GM12878 (cell line): ENCODE measurements at regions not wholly inside any gene's neighbourhood (a gene's known extent, or its start where the extent isn't known, plus 50 kb on each side); places are given as distances from the start of the nearest gene placed in this dataset.

Experiments used
- ATAC-seq: fragments of 200-7000 bp; cut with Tn5 transposase; 3 replicates; pipeline ENCODE4 v1.9.1; 2020; ENCODE audit warnings: mild to moderate bottlenecking, moderate library complexity
- BruUV-seq: library from RNA; stranded (reverse); fragments of 400-500 nt; replicated peaks from 2 replicates; lab custom pipeline; 2021; lab: Mats Ljungman, UMichigan
- CTCF ChIA-PET: fragments of 300-600 bp; sonication (Branson Sonifier 250); formaldehyde crosslinking; extraction: SDS; loops from one replicate; lab custom pipeline; 2021; ENCODE audit warnings: inconsistent platforms; lab: Yijun Ruan, JAX
- POLR2A ChIA-PET: fragments of 350-600 bp; formaldehyde crosslinking; extraction: SDS; loops from one replicate; lab custom pipeline; 2021; ENCODE audit warnings: inconsistent platforms; lab: Charles Lee
- RAD21 ChIA-PET: fragments of 300-600 bp; sonication (Branson Sonifier 250); formaldehyde crosslinking; loops from one replicate; lab custom pipeline; 2023; ENCODE audit warnings: antibody characterized with exemption; ENCODE audit not compliant: unreplicated experiment; lab: Charles Lee
- SMC1A ChIA-PET: fragments of 300-600 bp; sonication (Branson Sonifier 250); formaldehyde crosslinking; loops from one replicate; lab custom pipeline; 2023; ENCODE audit not compliant: unreplicated experiment, uncharacterized antibody; lab: Charles Lee
- DNase-seq: peaks from one replicate; pipeline ENCODE4 v3.0.0-alpha.2; 2011; ENCODE audit warnings: low read depth, low spot score
- FAIRE-seq: peaks from 3 replicates; lab custom pipeline; 2011; peaks lifted over from hg19 to GRCh38; lab: Jason Lieb, UNC
- H2AFZ ChIP-seq: 2 replicates; pipeline ENCODE4 v1.6.0; 2011; ENCODE audit warnings: low read depth, low read length, control low read depth; ENCODE audit not compliant: control insufficient read depth
- H3K27ac ChIP-seq: 2 replicates; pipeline ENCODE4 v1.5.1; 2011; ENCODE audit warnings: control low read depth; ENCODE audit not compliant: control insufficient read depth, insufficient read depth
- H3K27me3 ChIP-seq, 2 experiments: replicated peaks in 1 of 2; 2 replicates each; pipeline versions ENCODE4 v1.6.0 to v1.6.1; 2011; ENCODE audit warnings: low read length in 1 of 2; ENCODE audit not compliant: control insufficient read depth in 2 of 2, insufficient read depth in 2 of 2
- H3K36me3 ChIP-seq, 2 experiments: 2 replicates each; pipeline ENCODE4 v1.5.1; 2011; ENCODE audit warnings: low read length in 1 of 2; ENCODE audit not compliant: control insufficient read depth in 2 of 2, insufficient read depth in 2 of 2
- H3K4me1 ChIP-seq: 2 replicates; pipeline ENCODE4 v1.6.1; 2011; ENCODE audit warnings: mild to moderate bottlenecking, low read length, moderate library complexity, mixed read lengths; ENCODE audit not compliant: control insufficient read depth, insufficient read depth
- H3K4me2 ChIP-seq: 2 replicates; pipeline ENCODE4 v1.6.0; 2011; ENCODE audit warnings: control low read depth; ENCODE audit not compliant: control insufficient read depth, insufficient read depth
- H3K4me3 ChIP-seq: fragments of 200-600 bp; sonication (generic); 2 replicates; pipeline ENCODE4 v1.5.1; 2016
- H3K79me2 ChIP-seq: 2 replicates; pipeline ENCODE4 v1.6.0; 2011; ENCODE audit warnings: low read length; ENCODE audit not compliant: control insufficient read depth, insufficient read depth
- H3K9ac ChIP-seq: 2 replicates; pipeline ENCODE4 v1.8.0; 2011; ENCODE audit warnings: low read length, control low read depth, mixed read lengths; ENCODE audit not compliant: control insufficient read depth, insufficient read depth
- H3K9me3 ChIP-seq: replicated peaks from 3 replicates; pipeline ENCODE4 v1.5.1; 2011; ENCODE audit warnings: mild to moderate bottlenecking, low read length; ENCODE audit not compliant: control insufficient read depth, insufficient read depth
- H4K20me1 ChIP-seq: 2 replicates; pipeline ENCODE4 v1.6.0; 2011; ENCODE audit not compliant: control insufficient read depth, insufficient read depth
- ATF7 ChIP-seq: fragments of 450-650 bp; IDR thresholded peaks from 2 replicates; pipeline ENCODE4 v1.6.1; 2016; ENCODE audit warnings: low read depth, mild to moderate bottlenecking
- RAD21 ChIP-seq: IDR thresholded peaks from 2 replicates; pipeline ENCODE4 v1.6.1; 2011; ENCODE audit warnings: mild to moderate bottlenecking, low read depth, low read length, moderate library complexity; ENCODE audit not compliant: insufficient read depth
- RFX5 ChIP-seq: IDR thresholded peaks from 2 replicates; pipeline ENCODE4 v1.6.1; 2011; ENCODE audit warnings: low read depth, low read length, improper control_type of control experiment
- WRNIP1 ChIP-seq: IDR thresholded peaks from 2 replicates; pipeline ENCODE4 v1.6.1; 2011; ENCODE audit warnings: low read depth, low read length, improper control_type of control experiment, borderline replicate concordance
- WGBS: methylation state at CpG from one replicate; pipeline ENCODE4 v1.1.6; 2016; ENCODE audit warnings: low lambda C conversion rate; ENCODE audit not compliant: insufficient replicate concordance, insufficient coverage; ENCODE audit errors: missing lambda C conversion rate; 5-methylcytosine and 5-hydroxymethylcytosine counted together
- in situ Hi-C: fragments of 300-500 bp; cut with MboI; formaldehyde crosslinking; loops from 9 replicates; pipeline ENCODE4 v1.14.3; 2018; ENCODE audit warnings: mixed read lengths
- intact Hi-C: fragments of 100-400 bp; cut with micrococcal nuclease; formaldehyde crosslinking; loops from one replicate; pipeline ENCODE4 v1.14.2; 2022; ENCODE audit not compliant: unreplicated experiment

GRCh38 chrX:106356580-106356979, 188.5 kb downstream of the PWWP3B start:
- intact Hi-C loops = no loop called here
- ChIA-PET CTCF (no interaction called here), RAD21 (no interaction called here), SMC1A (no interaction called here), POLR2A (no interaction called here)
- H4K20me1 ChIP-seq = no peaks in the 10 kb centered on the region
- H2AFZ ChIP-seq = no peak overlapping the region
- TF ChIP-seq WRNIP1 (no peak), RFX5 (no peak), ATF7 (no peak)
- ATAC-seq = no peak
- H3K4me3 ChIP-seq = no peak overlapping the region
- H3K27ac ChIP-seq = no peak overlapping the region
- H3K79me2 ChIP-seq = no peaks in the 10 kb centered on the region
- BruUV-seq = no TSS peak
- no peaks in the 10 kb centered on the region for H3K4me1 ChIP-seq
- in situ Hi-C loops = no loop called here
- FAIRE-seq = no peak
- no peak for DNase-seq
- no peaks in the 10 kb centered on the region for H3K9me3 ChIP-seq
- no peaks in the 10 kb centered on the region for H3K36me3 ChIP-seq
- H3K9ac ChIP-seq = no peak overlapping the region
- no peaks in the 10 kb centered on the region for H3K27me3 ChIP-seq
- H3K4me2 ChIP-seq = no peak overlapping the region

GRCh38 chrX:106363214-106363613, 195.1 kb downstream of the PWWP3B start:
- BruUV-seq = no TSS peak
- POLR2A ChIA-PET = no interaction called here
- Histone ChIP-seq H3K27ac (no peak overlapping the region), H3K27me3 (no peaks in the 10 kb centered on the region), H4K20me1 (no peaks in the 10 kb centered on the region), H3K9ac (no peak overlapping the region), H3K79me2 (no peaks in the 10 kb centered on the region), H3K4me2 (no peak overlapping the region), H3K4me3 (no peak overlapping the region), H3K36me3 (no peaks in the 10 kb centered on the region), H3K9me3 (no peaks in the 10 kb centered on the region), H3K4me1 (no peaks in the 10 kb centered on the region), H2AFZ (no peak overlapping the region)
- ATAC-seq = no peak
- TF ChIP-seq RAD21 = no peak
- 39% methylated on average over 5 of the region's 5 CpGs for WGBS
- no peak for DNase-seq
- RAD21 ChIA-PET = no interaction called here
- CTCF ChIA-PET = no interaction called here
- intact Hi-C loops = no loop called here
- FAIRE-seq = no peak
- SMC1A ChIA-PET = no interaction called here
- in situ Hi-C loops = no loop called here
